ENCODE measurements at regions not wholly inside any gene's neighbourhood (a gene's known extent, or its start where the extent isn't known, plus 50 kb on each side); places are given as distances from the start of the nearest gene placed in this dataset.

GRCh38 chr3:159817126-159817525, 171.5 kb upstream of the IL12A start:
- no peak for ATAC-seq
- TF ChIP-seq POU6F1 (CRISPR knock-in tag; IDR thresholded peaks at IDR 0.05; ENCODE audit: borderline replicate concordance, low read depth) (no peak), BACH2 (CRISPR knock-in tag; IDR thresholded peaks at IDR 0.05; ENCODE audit: borderline replicate concordance) (no peak), ZNF8 (CRISPR knock-in tag; IDR thresholded peaks at IDR 0.05) (no peak), ESRRG (CRISPR knock-in tag; IDR thresholded peaks at IDR 0.05) (no peak), ISL1 (CRISPR knock-in tag; IDR thresholded peaks at IDR 0.05) (no peak), RARB (CRISPR knock-in tag; IDR thresholded peaks at IDR 0.05) (no peak), TSHZ2 (CRISPR knock-in tag; IDR thresholded peaks at IDR 0.05) (no peak), TOX (CRISPR knock-in tag; IDR thresholded peaks at IDR 0.05; ENCODE audit: borderline replicate concordance) (no peak), ZNF565 (CRISPR knock-in tag; conservative IDR thresholded peaks at IDR 0.05; ENCODE audit: low read depth) (no peak), ZFP3 (CRISPR knock-in tag; IDR thresholded peaks at IDR 0.05) (no peak), ZC3H10 (CRISPR knock-in tag; IDR thresholded peaks at IDR 0.05) (no peak), CREB5 (CRISPR knock-in tag; IDR thresholded peaks at IDR 0.05; ENCODE audit: low read depth) (no peak), CSRNP3 (CRISPR knock-in tag; IDR thresholded peaks at IDR 0.05) (no peak), SNAI2 (CRISPR knock-in tag; IDR thresholded peaks at IDR 0.05) (no peak), TCF4 (CRISPR knock-in tag; IDR thresholded peaks at IDR 0.05; ENCODE audit: borderline replicate concordance) (no peak), CSDC2 (CRISPR knock-in tag; IDR thresholded peaks at IDR 0.05) (no peak), ARNTL (CRISPR knock-in tag; IDR thresholded peaks at IDR 0.05; ENCODE audit: borderline replicate concordance, low read depth) (no peak), ZNF70 (CRISPR knock-in tag; IDR thresholded peaks at IDR 0.05) (no peak), GLIS3 (CRISPR knock-in tag; IDR thresholded peaks at IDR 0.05) (no peak), PATZ1 (CRISPR knock-in tag; IDR thresholded peaks at IDR 0.05; ENCODE audit: borderline replicate concordance) (no peak)

GRCh38 chr3:159817571-159817970, 171.1 kb upstream of the IL12A start:
- TF ChIP-seq ZNF70 (CRISPR knock-in tag; IDR thresholded peaks at IDR 0.05): no peak
- no peak for ATAC-seq

- TF ChIP-seq PATZ1 (CRISPR knock-in tag; IDR thresholded peaks at IDR 0.05; ENCODE audit: borderline replicate concordance) (no peak), ZFP30 (CRISPR knock-in tag; IDR thresholded peaks at IDR 0.05) (no peak), ESRRG (CRISPR knock-in tag; IDR thresholded peaks at IDR 0.05) (no peak), ARNTL (CRISPR knock-in tag; IDR thresholded peaks at IDR 0.05; ENCODE audit: borderline replicate concordance, low read depth) (no peak), TOX (CRISPR knock-in tag; IDR thresholded peaks at IDR 0.05; ENCODE audit: borderline replicate concordance) (no peak), RARB (CRISPR knock-in tag; IDR thresholded peaks at IDR 0.05) (no peak), GLIS3 (CRISPR knock-in tag; IDR thresholded peaks at IDR 0.05) (no peak), BACH2 (CRISPR knock-in tag; IDR thresholded peaks at IDR 0.05; ENCODE audit: borderline replicate concordance) (no peak), CSRNP3 (CRISPR knock-in tag; IDR thresholded peaks at IDR 0.05) (no peak), ZNF565 (CRISPR knock-in tag; conservative IDR thresholded peaks at IDR 0.05; ENCODE audit: low read depth) (no peak), PPARA (CRISPR knock-in tag; IDR thresholded peaks at IDR 0.05; ENCODE audit: borderline replicate concordance) (no peak), ISL1 (CRISPR knock-in tag; IDR thresholded peaks at IDR 0.05) (no peak), TCF4 (CRISPR knock-in tag; IDR thresholded peaks at IDR 0.05; ENCODE audit: borderline replicate concordance) (no peak), OSR1 (CRISPR knock-in tag; IDR thresholded peaks at IDR 0.05) (no peak)
- ATAC-seq: peak; percentile 74
These were observed 170.2 kb upstream of the IL12A start for GRCh38 chr3:159818399-159818798.

Measured in SK-N-SH treated with all-trans-retinoic acid at 6 μM for 48 hours (cell line).